GM10266 (cell line): ENCODE measurements at regions not wholly inside any gene's neighbourhood (a gene's known extent, or its start where the extent isn't known, plus 50 kb on each side); places are given as distances from the start of the nearest gene placed in this dataset.
A peak's percentile ranks its signal among the peaks of the same experiment; 100 is the strongest.
"Not testable (repeated sequence)": the region's sequence is repeated elsewhere in the genome, so short reads cannot be mapped to it uniquely, and the experiment has no call there.

ENCODE experiments used
- DNase-seq: peaks from one replicate; pipeline ENCODE4 v3.0.0; 2012; ENCODE audit errors: extremely low spot score
- CTCF ChIP-seq: IDR thresholded peaks from 2 replicates; pipeline ENCODE4 v1.5.1; 2012; ENCODE audit warnings: mild to moderate bottlenecking, low read depth; ENCODE audit not compliant: control insufficient read depth, insufficient read depth; ENCODE audit errors: missing control alignments

- no peak for DNase-seq
- no peak for TF ChIP-seq CTCF
Measured at GRCh38 chr3:102699819-102700140, 265.0 kb downstream of the ZPLD1 start.

- no peak for TF ChIP-seq CTCF
- DNase-seq = no peak
Measured at GRCh38 chr3:102712896-102713295, 278.1 kb downstream of the ZPLD1 start.

GRCh38 chr3:102714567-102714966 is 279.8 kb downstream of the ZPLD1 start:
- DNase-seq = no peak
- no peak for TF ChIP-seq CTCF

- TF ChIP-seq CTCF = no peak
- DNase-seq = peak; percentile 13
Measured at GRCh38 chr3:102715030-102715697, 280.3 kb downstream of the ZPLD1 start.

GRCh38 chr3:102718651-102719050 is 283.8 kb downstream of the ZPLD1 start:
- DNase-seq = no peak
- no peak for TF ChIP-seq CTCF

- TF ChIP-seq CTCF = no peak
Measured at GRCh38 chr3:102722317-102722716, 287.5 kb downstream of the ZPLD1 start.

GRCh38 chr3:102727340-102727739 is 292.5 kb downstream of the ZPLD1 start:
- TF ChIP-seq CTCF = no peak
- DNase-seq = no peak

More at GRCh38 chr3:102722317-102722716, 287.5 kb downstream of the ZPLD1 start:
- no peak for DNase-seq

- not testable (repeated sequence) for DNase-seq
Measured at GRCh38 chr3:102732581-102732980, 297.8 kb downstream of the ZPLD1 start.
